ENCODE measurements at regions not wholly inside any gene's neighbourhood (a gene's known extent, or its start where the extent isn't known, plus 50 kb on each side); places are given as distances from the start of the nearest gene placed in this dataset.

- TF ChIP-seq POLR2AphosphoS5 (IDR thresholded peaks at IDR 0.05; ENCODE audit: low read depth, low read length) (no peak), REST (IDR thresholded peaks at IDR 0.05; ENCODE audit: insufficient read depth in 1 of 2, low read depth in 2 of 2, low read length in 2 of 2) (no peak), TAF1 (IDR thresholded peaks at IDR 0.05; ENCODE audit: borderline replicate concordance, insufficient read depth, low read length) (no peak), SIN3A (IDR thresholded peaks at IDR 0.05; ENCODE audit: borderline replicate concordance, insufficient read depth, low read length) (no peak), FOXP2 (optimal IDR thresholded peaks at IDR 0.05; ENCODE audit: borderline replicate concordance, extremely low read depth, extremely low read length, insufficient read depth) (no peak)
These were observed 360.2 kb downstream of the TFAP2A start for GRCh38 chr6:10054672-10055071.

All from PFSK-1 (cell line).